ENCODE measurements at regions not wholly inside any gene's neighbourhood (a gene's known extent, or its start where the extent isn't known, plus 50 kb on each side); places are given as distances from the start of the nearest gene placed in this dataset.

- TF ChIP-seq POLR2AphosphoS5 (IDR thresholded peaks at IDR 0.05; ENCODE audit: low read depth, low read length) = no peak
- TF ChIP-seq, protein P1, sequence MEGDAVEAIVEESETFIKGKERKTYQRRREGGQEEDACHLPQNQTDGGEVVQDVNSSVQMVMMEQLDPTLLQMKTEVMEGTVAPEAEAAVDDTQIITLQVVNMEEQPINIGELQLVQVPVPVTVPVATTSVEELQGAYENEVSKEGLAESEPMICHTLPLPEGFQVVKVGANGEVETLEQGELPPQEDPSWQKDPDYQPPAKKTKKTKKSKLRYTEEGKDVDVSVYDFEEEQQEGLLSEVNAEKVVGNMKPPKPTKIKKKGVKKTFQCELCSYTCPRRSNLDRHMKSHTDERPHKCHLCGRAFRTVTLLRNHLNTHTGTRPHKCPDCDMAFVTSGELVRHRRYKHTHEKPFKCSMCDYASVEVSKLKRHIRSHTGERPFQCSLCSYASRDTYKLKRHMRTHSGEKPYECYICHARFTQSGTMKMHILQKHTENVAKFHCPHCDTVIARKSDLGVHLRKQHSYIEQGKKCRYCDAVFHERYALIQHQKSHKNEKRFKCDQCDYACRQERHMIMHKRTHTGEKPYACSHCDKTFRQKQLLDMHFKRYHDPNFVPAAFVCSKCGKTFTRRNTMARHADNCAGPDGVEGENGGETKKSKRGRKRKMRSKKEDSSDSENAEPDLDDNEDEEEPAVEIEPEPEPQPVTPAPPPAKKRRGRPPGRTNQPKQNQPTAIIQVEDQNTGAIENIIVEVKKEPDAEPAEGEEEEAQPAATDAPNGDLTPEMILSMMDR (IDR thresholded peaks at IDR 0.05; ENCODE audit: control extremely low read depth in 1 of 3, insufficient read depth in 1 of 3, low read depth in 1 of 3, low read length in 3 of 3) = no peak
- TF ChIP-seq TEAD4 (IDR thresholded peaks at IDR 0.05; ENCODE audit: low read depth, low read length) = no peak
- TF ChIP-seq, protein P2, sequence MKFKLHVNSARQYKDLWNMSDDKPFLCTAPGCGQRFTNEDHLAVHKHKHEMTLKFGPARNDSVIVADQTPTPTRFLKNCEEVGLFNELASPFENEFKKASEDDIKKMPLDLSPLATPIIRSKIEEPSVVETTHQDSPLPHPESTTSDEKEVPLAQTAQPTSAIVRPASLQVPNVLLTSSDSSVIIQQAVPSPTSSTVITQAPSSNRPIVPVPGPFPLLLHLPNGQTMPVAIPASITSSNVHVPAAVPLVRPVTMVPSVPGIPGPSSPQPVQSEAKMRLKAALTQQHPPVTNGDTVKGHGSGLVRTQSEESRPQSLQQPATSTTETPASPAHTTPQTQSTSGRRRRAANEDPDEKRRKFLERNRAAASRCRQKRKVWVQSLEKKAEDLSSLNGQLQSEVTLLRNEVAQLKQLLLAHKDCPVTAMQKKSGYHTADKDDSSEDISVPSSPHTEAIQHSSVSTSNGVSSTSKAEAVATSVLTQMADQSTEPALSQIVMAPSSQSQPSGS (IDR thresholded peaks at IDR 0.05; ENCODE audit: low read length) = no peak
- no peak for TF ChIP-seq HDAC6 (IDR thresholded peaks at IDR 0.05; ENCODE audit: low read depth, low read length)
- no peak for TF ChIP-seq CHD2 (IDR thresholded peaks at IDR 0.05; ENCODE audit: low read length)
Measured at GRCh38 chr2:2874341-2874740, 503.3 kb downstream of the EIPR1 start.

Data from H1 (cell line).